Mesendoderm (in vitro differentiated cells): ENCODE measurements at regions not wholly inside any gene's neighbourhood (a gene's known extent, or its start where the extent isn't known, plus 50 kb on each side); places are given as distances from the start of the nearest gene placed in this dataset.

Source experiments
- DNase-seq: peaks from one replicate; pipeline ENCODE4 v3.0.0; 2013
- H2AK5ac ChIP-seq: 2 replicates; pipeline ENCODE4 v1.6.1; 2013; ENCODE audit warnings: low read length, inconsistent platforms
- H2BK120ac ChIP-seq: 2 replicates; pipeline ENCODE4 v1.6.1; 2013; ENCODE audit warnings: low read depth, mild to moderate bottlenecking, low read length, moderate library complexity, mixed read lengths
- H2BK15ac ChIP-seq: replicated peaks from 2 replicates; pipeline ENCODE4 v1.6.1; 2013; ENCODE audit warnings: low read depth, mild to moderate bottlenecking, moderate library complexity
- H2BK5ac ChIP-seq: 2 replicates; pipeline ENCODE4 v1.6.1; 2013; ENCODE audit warnings: low read length, inconsistent platforms
- H3K18ac ChIP-seq: 2 replicates; pipeline ENCODE4 v1.6.1; 2013; ENCODE audit warnings: mild to moderate bottlenecking, low read length, mixed read lengths
- H3K23ac ChIP-seq: one replicate; pipeline ENCODE4 v1.6.1; 2013; ENCODE audit warnings: low read length
- H3K27ac ChIP-seq: 2 replicates; pipeline ENCODE4 v1.5.1; 2013; ENCODE audit warnings: low read depth, mild to moderate bottlenecking, inconsistent platforms, low read length, moderate library complexity
- H3K27me3 ChIP-seq: 2 replicates; pipeline ENCODE4 v1.6.1; 2013; ENCODE audit warnings: low read length, control low read depth, mild to moderate bottlenecking, inconsistent platforms; ENCODE audit not compliant: insufficient read depth, poor library complexity
- H3K36me3 ChIP-seq: 2 replicates; pipeline ENCODE4 v1.6.1; 2013; ENCODE audit warnings: low read length, inconsistent platforms; ENCODE audit not compliant: control insufficient read depth, insufficient read depth
- H3K4ac ChIP-seq: one replicate; pipeline ENCODE4 v1.6.1; 2013; ENCODE audit warnings: low read depth, mild to moderate bottlenecking, low read length, moderate library complexity
- H3K4me1 ChIP-seq: 2 replicates; pipeline ENCODE4 v1.6.1; 2013; ENCODE audit warnings: low read depth, low read length, inconsistent platforms; ENCODE audit not compliant: control insufficient read depth
- H3K4me2 ChIP-seq: 2 replicates; pipeline ENCODE4 v1.6.1; 2013; ENCODE audit warnings: low read length
- H3K4me3 ChIP-seq: 2 replicates; pipeline ENCODE4 v1.5.1; 2013; ENCODE audit warnings: mild to moderate bottlenecking, low read length
- H3K56ac ChIP-seq: one replicate; pipeline ENCODE4 v1.6.1; 2013; ENCODE audit warnings: low read length
- H3K79me1 ChIP-seq: 2 replicates; pipeline ENCODE4 v1.6.1; 2013; ENCODE audit warnings: low read length, inconsistent platforms
- H3K79me2 ChIP-seq: 2 replicates; pipeline ENCODE4 v1.6.1; 2013; ENCODE audit warnings: mild to moderate bottlenecking, low read length; ENCODE audit not compliant: control insufficient read depth, insufficient read depth
- H3K9ac ChIP-seq: 2 replicates; pipeline ENCODE4 v1.6.1; 2013; ENCODE audit warnings: low read length, inconsistent platforms
- H4K5ac ChIP-seq: one replicate; pipeline ENCODE4 v1.6.1; 2013; ENCODE audit warnings: low read length
- H4K8ac ChIP-seq: one replicate; pipeline ENCODE4 v1.6.1; 2013; ENCODE audit warnings: low read depth, mild to moderate bottlenecking, control low read depth, low read length, moderate library complexity
- WGBS: extraction: QIAGEN DNeasy Blood & Tissue Kit; methylation state at CpG from one replicate; pipeline ENCODE4 v1.1.7; 2013; ENCODE audit warnings: low lambda C conversion rate, missing lambda C conversion rate; ENCODE audit not compliant: insufficient coverage; ENCODE audit errors: extremely low coverage; 5-methylcytosine and 5-hydroxymethylcytosine counted together

DNA sequence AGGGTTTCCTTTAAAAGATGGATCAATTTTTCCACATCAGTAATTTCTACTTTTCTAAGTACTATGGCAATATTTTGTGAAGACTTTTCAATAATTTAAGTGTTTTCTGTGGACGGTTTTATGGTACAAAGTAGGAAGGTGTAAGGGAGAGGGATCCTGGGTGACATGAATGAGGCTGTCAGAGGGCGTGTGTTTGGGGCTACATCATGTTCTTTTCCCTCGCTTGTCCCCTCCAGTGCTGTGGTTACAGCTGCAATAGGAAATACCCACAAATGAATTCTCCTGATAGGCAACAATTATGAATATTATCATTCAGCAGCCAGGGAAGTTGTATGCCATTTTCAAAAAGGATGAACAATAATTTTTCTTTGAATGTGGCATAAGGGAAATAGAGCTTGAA, 83.8 kb downstream of the CAVIN4 start:
- no peak overlapping the region for H3K9ac ChIP-seq
- no peak for DNase-seq
- H2BK15ac ChIP-seq, result no peak overlapping the region
- no peaks in the 10 kb centered on the region for H3K27me3 ChIP-seq
- H4K5ac ChIP-seq, result no peak overlapping the region
- H2BK120ac ChIP-seq, result no peak overlapping the region
- no peak overlapping the region for H2BK5ac ChIP-seq
- no peak overlapping the region for H3K23ac ChIP-seq
- H3K4me1 ChIP-seq, result no peaks in the 10 kb centered on the region
- H3K79me1 ChIP-seq, result no peaks in the 10 kb centered on the region
- no peaks in the 10 kb centered on the region for H3K79me2 ChIP-seq
- no peak overlapping the region for H4K8ac ChIP-seq
- H3K4ac ChIP-seq, result no peak overlapping the region
- H3K27ac ChIP-seq, result no peak overlapping the region
- no CpG with 5 or more reads among the region's 3 CpGs for WGBS
- no peak overlapping the region for H2AK5ac ChIP-seq
- no peak overlapping the region for H3K4me2 ChIP-seq
- H3K56ac ChIP-seq, result no peak overlapping the region
- H3K18ac ChIP-seq, result no peak overlapping the region
- H3K4me3 ChIP-seq, result no peak overlapping the region
- no peaks in the 10 kb centered on the region for H3K36me3 ChIP-seq

DNA sequence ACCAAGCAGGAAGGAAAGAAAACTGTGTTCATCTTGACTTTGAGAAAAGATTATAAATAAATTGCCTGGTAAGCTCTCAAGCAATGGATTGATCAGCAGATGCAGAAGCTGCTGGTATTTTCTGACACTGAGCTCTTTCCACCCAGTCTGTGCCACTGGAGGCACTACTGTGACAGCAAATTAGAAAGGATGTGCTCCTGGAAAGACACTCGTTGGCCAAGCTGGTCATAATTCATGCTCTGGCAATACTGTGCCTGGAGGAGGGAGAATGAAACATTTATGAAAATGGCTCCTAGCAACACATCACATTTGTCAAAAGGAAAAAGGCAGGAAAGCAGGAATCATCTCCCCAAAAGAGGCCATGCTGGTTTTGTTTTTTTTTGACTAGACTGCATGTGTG, 84.2 kb downstream of the CAVIN4 start:
- no peak overlapping the region for H3K27ac ChIP-seq
- no CpG with 5 or more reads among the region's 1 CpG for WGBS

DNA sequence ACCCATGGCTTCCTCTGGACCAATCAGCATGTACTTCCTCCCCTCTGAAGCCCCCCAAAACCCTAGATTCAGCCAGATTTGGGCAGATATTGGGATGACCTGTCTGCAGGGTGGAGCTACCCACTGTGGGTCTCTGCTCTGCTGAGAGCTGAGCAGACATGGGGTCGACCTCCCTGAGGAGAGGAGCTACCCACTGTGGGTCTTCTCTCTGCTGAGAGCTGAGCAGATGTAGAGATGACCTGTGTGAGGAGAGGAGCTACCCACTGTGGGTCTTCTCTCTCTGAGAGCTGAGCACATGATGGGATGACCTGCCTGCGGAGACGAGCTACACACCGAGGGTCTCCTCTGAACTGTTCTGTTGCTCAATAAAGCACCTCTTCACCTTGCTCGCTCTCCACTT, 89.6 kb downstream of the CAVIN4 start:
- no peak overlapping the region for H2BK15ac ChIP-seq
- H3K79me2 ChIP-seq, result no peaks in the 10 kb centered on the region
- no peak overlapping the region for H3K18ac ChIP-seq
- no peak for DNase-seq
- H3K27me3 ChIP-seq, result no peaks in the 10 kb centered on the region
- H2BK5ac ChIP-seq, result no peak overlapping the region
- no peak overlapping the region for H2AK5ac ChIP-seq
- no peak overlapping the region for H3K4me3 ChIP-seq
- H3K36me3 ChIP-seq, result no peaks in the 10 kb centered on the region
- no peak overlapping the region for H4K5ac ChIP-seq
- H3K27ac ChIP-seq, result no peak overlapping the region
- WGBS, result no CpG with 5 or more reads among the region's 5 CpGs
- H3K79me1 ChIP-seq, result no peaks in the 10 kb centered on the region
- no peak overlapping the region for H3K23ac ChIP-seq
- H2BK120ac ChIP-seq, result no peak overlapping the region
- H3K4me1 ChIP-seq, result peaks cover 9% of the 10 kb centered on the region
- no peak overlapping the region for H3K9ac ChIP-seq
- H3K4me2 ChIP-seq, result no peak overlapping the region
- no peak overlapping the region for H3K4ac ChIP-seq
- H3K56ac ChIP-seq, result no peak overlapping the region
- H4K8ac ChIP-seq, result no peak overlapping the region

More for the DNA sequence above, 84.2 kb downstream of the CAVIN4 start:
- H3K4ac ChIP-seq, result no peak overlapping the region
- H3K79me1 ChIP-seq, result no peaks in the 10 kb centered on the region
- no peak overlapping the region for H3K4me3 ChIP-seq
- H4K5ac ChIP-seq, result no peak overlapping the region
- H3K23ac ChIP-seq, result no peak overlapping the region
- H3K9ac ChIP-seq, result no peak overlapping the region
- H3K27me3 ChIP-seq, result no peaks in the 10 kb centered on the region
- H3K4me1 ChIP-seq, result no peaks in the 10 kb centered on the region
- H3K36me3 ChIP-seq, result no peaks in the 10 kb centered on the region
- no peak overlapping the region for H4K8ac ChIP-seq
- H2BK120ac ChIP-seq, result no peak overlapping the region
- H2BK15ac ChIP-seq, result no peak overlapping the region
- no peak for DNase-seq
- no peak overlapping the region for H3K56ac ChIP-seq
- no peak overlapping the region for H3K4me2 ChIP-seq
- H2BK5ac ChIP-seq, result no peak overlapping the region
- H3K18ac ChIP-seq, result no peak overlapping the region
- no peak overlapping the region for H2AK5ac ChIP-seq
- no peaks in the 10 kb centered on the region for H3K79me2 ChIP-seq

DNA sequence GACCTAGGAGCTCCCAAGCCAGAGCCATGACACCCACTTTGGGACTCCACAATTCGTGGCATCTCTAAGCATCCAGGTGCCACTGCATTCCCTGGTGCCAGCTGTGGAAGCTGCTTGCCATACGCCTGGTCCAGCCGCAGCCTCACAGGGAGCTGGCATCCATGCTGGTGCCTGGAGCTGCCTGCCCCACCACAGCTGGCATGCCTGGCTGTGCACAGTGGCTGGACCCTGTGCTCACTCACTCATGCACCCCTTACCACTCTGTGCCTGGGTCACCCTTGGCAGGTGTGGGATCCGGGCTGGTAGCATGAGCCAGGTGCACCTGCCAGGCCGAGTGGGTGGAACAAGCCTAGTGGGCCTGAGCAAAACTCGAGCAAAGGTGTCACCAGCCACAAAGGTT, 90.1 kb downstream of the CAVIN4 start:
- peak overlapping the region; percentile 18 for H3K23ac ChIP-seq
- H2BK5ac ChIP-seq, result no peak overlapping the region
- no peaks in the 10 kb centered on the region for H3K79me2 ChIP-seq
- H4K8ac ChIP-seq, result no peak overlapping the region
- H3K4me3 ChIP-seq, result no peak overlapping the region
- no peak overlapping the region for H2BK120ac ChIP-seq
- no peak overlapping the region for H3K4ac ChIP-seq
- H3K79me1 ChIP-seq, result no peaks in the 10 kb centered on the region
- no peak overlapping the region for H2BK15ac ChIP-seq
- no peak overlapping the region for H4K5ac ChIP-seq
- H3K4me2 ChIP-seq, result no peak overlapping the region
- H3K36me3 ChIP-seq, result no peaks in the 10 kb centered on the region
- DNase-seq, result no peak
- no peaks in the 10 kb centered on the region for H3K27me3 ChIP-seq
- H2AK5ac ChIP-seq, result no peak overlapping the region
- no peak overlapping the region for H3K18ac ChIP-seq
- no peak overlapping the region for H3K56ac ChIP-seq
- no CpG with 5 or more reads among the region's 6 CpGs for WGBS
- peaks cover 9% of the 10 kb centered on the region for H3K4me1 ChIP-seq
- no peak overlapping the region for H3K9ac ChIP-seq
- H3K27ac ChIP-seq, result no peak overlapping the region

DNA sequence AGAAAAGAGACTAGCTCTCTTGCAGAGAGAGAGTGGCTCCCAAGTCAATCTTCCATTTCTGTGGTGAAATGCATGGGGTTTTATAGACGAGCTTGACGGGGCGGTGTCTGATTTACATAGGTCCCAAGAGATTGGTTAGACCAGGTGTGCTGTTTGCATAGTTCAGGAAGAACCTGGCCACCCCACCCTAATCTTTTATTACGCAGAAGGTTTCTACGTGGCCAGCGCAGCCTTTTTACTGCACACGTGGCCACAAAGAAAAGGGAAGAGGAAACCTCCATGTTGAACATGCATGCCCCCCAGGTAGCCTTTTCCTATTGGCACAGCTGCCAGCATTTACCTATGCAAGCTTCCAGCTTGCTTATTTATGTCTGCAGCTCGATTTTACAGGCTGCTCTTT, 92.1 kb downstream of the CAVIN4 start:
- H2BK120ac ChIP-seq, result no peak overlapping the region
- H2BK5ac ChIP-seq, result no peak overlapping the region
- H3K9ac ChIP-seq, result no peak overlapping the region
- H3K23ac ChIP-seq, result no peak overlapping the region
- DNase-seq, result no peak
- H2BK15ac ChIP-seq, result no peak overlapping the region
- no CpG with 5 or more reads among the region's 8 CpGs for WGBS
- no peak overlapping the region for H2AK5ac ChIP-seq
- no peak overlapping the region for H3K27ac ChIP-seq
- H3K56ac ChIP-seq, result no peak overlapping the region
- H3K4me3 ChIP-seq, result no peak overlapping the region
- H4K8ac ChIP-seq, result no peak overlapping the region
- no peak overlapping the region for H4K5ac ChIP-seq
- H3K79me1 ChIP-seq, result no peaks in the 10 kb centered on the region
- H3K27me3 ChIP-seq, result no peaks in the 10 kb centered on the region
- H3K4me1 ChIP-seq, result peaks cover 9% of the 10 kb centered on the region
- H3K36me3 ChIP-seq, result no peaks in the 10 kb centered on the region
- H3K79me2 ChIP-seq, result no peaks in the 10 kb centered on the region
- no peak overlapping the region for H3K4me2 ChIP-seq
- H3K18ac ChIP-seq, result no peak overlapping the region
- H3K4ac ChIP-seq, result no peak overlapping the region

DNA sequence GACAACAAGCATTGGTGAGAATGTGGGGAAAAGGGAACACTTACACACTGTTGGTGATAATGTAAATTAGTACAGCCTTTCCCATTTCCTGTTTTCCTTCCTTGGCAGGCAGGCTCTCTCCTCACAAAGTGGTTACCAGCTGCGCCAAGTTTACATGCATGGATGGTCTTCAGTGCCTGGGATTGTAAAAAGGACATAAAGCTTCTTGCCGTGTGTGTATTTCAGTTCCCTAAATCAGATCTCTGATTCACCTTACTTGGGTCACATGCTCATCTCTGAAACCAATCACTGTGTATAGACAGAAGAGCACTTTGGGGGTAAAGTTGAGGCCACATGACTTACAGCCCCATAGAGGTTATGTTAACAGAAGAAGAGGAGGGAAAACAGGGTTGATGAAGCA, 92.8 kb downstream of the CAVIN4 start:
- H3K27me3 ChIP-seq, result no peaks in the 10 kb centered on the region
- H3K79me2 ChIP-seq, result no peaks in the 10 kb centered on the region
- peak; percentile 39 for DNase-seq
- H3K79me1 ChIP-seq, result no peaks in the 10 kb centered on the region
- H4K5ac ChIP-seq, result no peak overlapping the region
- peaks cover 9% of the 10 kb centered on the region for H3K4me1 ChIP-seq
- peak overlapping the region; percentile 25 for H3K18ac ChIP-seq
- H3K23ac ChIP-seq, result no peak overlapping the region
- H3K4ac ChIP-seq, result no peak overlapping the region
- H3K36me3 ChIP-seq, result no peaks in the 10 kb centered on the region
- no peak overlapping the region for H2AK5ac ChIP-seq
- H3K56ac ChIP-seq, result peak overlapping the region; percentile 28
- no CpG with 5 or more reads among the region's 2 CpGs for WGBS
- no peak overlapping the region for H4K8ac ChIP-seq
- H2BK5ac ChIP-seq, result peak overlapping the region; percentile 40
- H2BK15ac ChIP-seq, result no peak overlapping the region
- H3K27ac ChIP-seq, result peak overlapping the region; percentile 17
- H3K4me2 ChIP-seq, result no peak overlapping the region
- H3K9ac ChIP-seq, result no peak overlapping the region
- no peak overlapping the region for H2BK120ac ChIP-seq
- no peak overlapping the region for H3K4me3 ChIP-seq
